GM12878 (cell line): ENCODE measurements at regions not wholly inside any gene's neighbourhood (a gene's known extent, or its start where the extent isn't known, plus 50 kb on each side); places are given as distances from the start of the nearest gene placed in this dataset.
A peak's percentile ranks its signal among the peaks of the same experiment; 100 is the strongest.

Experiments
- ATAC-seq: fragments of 200-7000 bp; cut with Tn5 transposase; 3 replicates; pipeline ENCODE4 v1.9.1; 2020; ENCODE audit warnings: mild to moderate bottlenecking, moderate library complexity
- BruUV-seq: library from RNA; stranded (reverse); fragments of 400-500 nt; replicated peaks from 2 replicates; lab custom pipeline; 2021; lab: Mats Ljungman, UMichigan
- CTCF ChIA-PET: fragments of 300-600 bp; sonication (Branson Sonifier 250); formaldehyde crosslinking; extraction: SDS; loops from one replicate; lab custom pipeline; 2021; ENCODE audit warnings: inconsistent platforms; lab: Yijun Ruan, JAX
- POLR2A ChIA-PET: fragments of 350-600 bp; formaldehyde crosslinking; extraction: SDS; loops from one replicate; lab custom pipeline; 2021; ENCODE audit warnings: inconsistent platforms; lab: Charles Lee
- RAD21 ChIA-PET: fragments of 300-600 bp; sonication (Branson Sonifier 250); formaldehyde crosslinking; loops from one replicate; lab custom pipeline; 2023; ENCODE audit warnings: antibody characterized with exemption; ENCODE audit not compliant: unreplicated experiment; lab: Charles Lee
- SMC1A ChIA-PET: fragments of 300-600 bp; sonication (Branson Sonifier 250); formaldehyde crosslinking; loops from one replicate; lab custom pipeline; 2023; ENCODE audit not compliant: unreplicated experiment, uncharacterized antibody; lab: Charles Lee
- DNase-seq: peaks from one replicate; pipeline ENCODE4 v3.0.0-alpha.2; 2011; ENCODE audit warnings: low read depth, low spot score
- FAIRE-seq: peaks from 3 replicates; lab custom pipeline; 2011; peaks lifted over from hg19 to GRCh38; lab: Jason Lieb, UNC
- H2AFZ ChIP-seq: 2 replicates; pipeline ENCODE4 v1.6.0; 2011; ENCODE audit warnings: low read depth, low read length, control low read depth; ENCODE audit not compliant: control insufficient read depth
- H3K27ac ChIP-seq: 2 replicates; pipeline ENCODE4 v1.5.1; 2011; ENCODE audit warnings: control low read depth; ENCODE audit not compliant: control insufficient read depth, insufficient read depth
- H3K27me3 ChIP-seq, 2 experiments: replicated peaks in 1 of 2; 2 replicates each; pipeline versions ENCODE4 v1.6.0 to v1.6.1; 2011; ENCODE audit warnings: low read length in 1 of 2; ENCODE audit not compliant: control insufficient read depth in 2 of 2, insufficient read depth in 2 of 2
- H3K36me3 ChIP-seq, 2 experiments: 2 replicates each; pipeline ENCODE4 v1.5.1; 2011; ENCODE audit warnings: low read length in 1 of 2; ENCODE audit not compliant: control insufficient read depth in 2 of 2, insufficient read depth in 2 of 2
- H3K4me1 ChIP-seq: 2 replicates; pipeline ENCODE4 v1.6.1; 2011; ENCODE audit warnings: mild to moderate bottlenecking, low read length, moderate library complexity, mixed read lengths; ENCODE audit not compliant: control insufficient read depth, insufficient read depth
- H3K4me2 ChIP-seq: 2 replicates; pipeline ENCODE4 v1.6.0; 2011; ENCODE audit warnings: control low read depth; ENCODE audit not compliant: control insufficient read depth, insufficient read depth
- H3K4me3 ChIP-seq: fragments of 200-600 bp; sonication (generic); 2 replicates; pipeline ENCODE4 v1.5.1; 2016
- H3K79me2 ChIP-seq: 2 replicates; pipeline ENCODE4 v1.6.0; 2011; ENCODE audit warnings: low read length; ENCODE audit not compliant: control insufficient read depth, insufficient read depth
- H3K9ac ChIP-seq: 2 replicates; pipeline ENCODE4 v1.8.0; 2011; ENCODE audit warnings: low read length, control low read depth, mixed read lengths; ENCODE audit not compliant: control insufficient read depth, insufficient read depth
- H3K9me3 ChIP-seq: replicated peaks from 3 replicates; pipeline ENCODE4 v1.5.1; 2011; ENCODE audit warnings: mild to moderate bottlenecking, low read length; ENCODE audit not compliant: control insufficient read depth, insufficient read depth
- H4K20me1 ChIP-seq: 2 replicates; pipeline ENCODE4 v1.6.0; 2011; ENCODE audit not compliant: control insufficient read depth, insufficient read depth
- BACH1 ChIP-seq: fragments of 450-650 bp; IDR thresholded peaks from 2 replicates; pipeline ENCODE4 v1.6.1; 2017; ENCODE audit warnings: mild to moderate bottlenecking, borderline replicate concordance
- BCLAF1 ChIP-seq: fragments of 450-650 bp; IDR thresholded peaks from 2 replicates; pipeline ENCODE4 v1.6.1; 2017; ENCODE audit warnings: antibody characterized with exemption, mild to moderate bottlenecking, moderate library complexity
- BRCA1 ChIP-seq: IDR thresholded peaks from 2 replicates; pipeline ENCODE4 v1.6.1; 2011; ENCODE audit warnings: low read depth, low read length, improper control_type of control experiment
- CBX5 ChIP-seq: sonication (generic); IDR thresholded peaks from 2 replicates; pipeline ENCODE4 v1.6.1; 2016; ENCODE audit warnings: low read depth, moderate library complexity, mild to moderate bottlenecking, inconsistent platforms
- EED ChIP-seq: sonication (generic); IDR thresholded peaks from 2 replicates; pipeline ENCODE4 v1.6.1; 2016; ENCODE audit warnings: antibody characterized with exemption, low read depth
- FOS ChIP-seq: IDR thresholded peaks from 3 replicates; pipeline ENCODE4 v1.6.1; 2011; ENCODE audit warnings: borderline replicate concordance; ENCODE audit not compliant: insufficient read length; ENCODE audit errors: extremely low read depth
- HCFC1 ChIP-seq: fragments of 150-350 bp; IDR thresholded peaks from 2 replicates; pipeline ENCODE4 v1.6.1; 2014; ENCODE audit warnings: low read length
- HDAC6 ChIP-seq: fragments of 200-600 bp; sonication (generic); IDR thresholded peaks from one replicate; pipeline ENCODE4 v1.8.0; 2017; ENCODE audit warnings: antibody characterized with exemption; ENCODE audit not compliant: unreplicated experiment
- KDM1A ChIP-seq: fragments of 200-600 bp; sonication (generic); IDR thresholded peaks from 2 replicates; pipeline ENCODE4 v1.6.1; 2016; ENCODE audit warnings: borderline replicate concordance
- MTA2 ChIP-seq: fragments of 450-650 bp; IDR thresholded peaks from 2 replicates; pipeline ENCODE4 v1.6.1; 2016; ENCODE audit warnings: low read depth, mild to moderate bottlenecking, moderate library complexity
- NBN ChIP-seq: fragments of 450-650 bp; IDR thresholded peaks from 2 replicates; pipeline ENCODE4 v1.6.1; 2016
- NFXL1 ChIP-seq: fragments of 450-650 bp; IDR thresholded peaks from 2 replicates; pipeline ENCODE4 v1.6.1; 2017; ENCODE audit warnings: antibody characterized with exemption, mild to moderate bottlenecking, borderline replicate concordance
- NKRF ChIP-seq: fragments of 450-650 bp; conservative IDR thresholded peaks from 2 replicates; pipeline ENCODE4 v1.6.1; 2017; ENCODE audit warnings: mild to moderate bottlenecking, moderate library complexity
- NR2C2 ChIP-seq: IDR thresholded peaks from 2 replicates; pipeline ENCODE4 v1.6.1; 2011; ENCODE audit warnings: borderline replicate concordance, low read depth; ENCODE audit not compliant: control insufficient read depth, insufficient read length
- NR2F1 ChIP-seq: fragments of 450-650 bp; conservative IDR thresholded peaks from 2 replicates; pipeline ENCODE4 v1.6.1; 2017; ENCODE audit warnings: mild to moderate bottlenecking
- POLR2AphosphoS2 ChIP-seq: IDR thresholded peaks from 2 replicates; pipeline ENCODE4 v1.6.1; 2011; ENCODE audit warnings: low read depth, mild to moderate bottlenecking, low read length, improper control_type of control experiment, moderate library complexity
- POLR2AphosphoS5 ChIP-seq: IDR thresholded peaks from 2 replicates; pipeline ENCODE4 v1.6.1; 2011; ENCODE audit warnings: mild to moderate bottlenecking, low read length, inconsistent platforms
- POU2F2 ChIP-seq: IDR thresholded peaks from 3 replicates; pipeline ENCODE4 v1.6.1; 2011; ENCODE audit warnings: low read depth, mild to moderate bottlenecking, low read length, borderline replicate concordance
- RAD21 ChIP-seq: IDR thresholded peaks from 2 replicates; pipeline ENCODE4 v1.6.1; 2011; ENCODE audit warnings: mild to moderate bottlenecking, low read depth, low read length, moderate library complexity; ENCODE audit not compliant: insufficient read depth
- RUNX3 ChIP-seq: IDR thresholded peaks from 2 replicates; pipeline ENCODE4 v1.6.1; 2012; ENCODE audit warnings: low read length, inconsistent platforms
- ZNF274 ChIP-seq: IDR thresholded peaks from one replicate; pipeline ENCODE4 v1.8.0; 2011; ENCODE audit not compliant: insufficient read length, insufficient read depth
- WGBS: methylation state at CpG from one replicate; pipeline ENCODE4 v1.1.6; 2016; ENCODE audit warnings: low lambda C conversion rate; ENCODE audit not compliant: insufficient replicate concordance, insufficient coverage; ENCODE audit errors: missing lambda C conversion rate; 5-methylcytosine and 5-hydroxymethylcytosine counted together
- in situ Hi-C: fragments of 300-500 bp; cut with MboI; formaldehyde crosslinking; loops from 9 replicates; pipeline ENCODE4 v1.14.3; 2018; ENCODE audit warnings: mixed read lengths
- intact Hi-C: fragments of 100-400 bp; cut with micrococcal nuclease; formaldehyde crosslinking; loops from one replicate; pipeline ENCODE4 v1.14.2; 2022; ENCODE audit not compliant: unreplicated experiment

- TF ChIP-seq BCLAF1 (no peak), RUNX3 (no peak), HDAC6 (no peak), NFXL1 (no peak), NR2C2 (no peak), CBX5 (no peak), BRCA1 (no peak), KDM1A (no peak), NR2F1 (no peak), MTA2 (no peak), ZNF274 (no peak), RAD21 (no peak)
Measured at GRCh38 chr13:73962284-73962683, 171.9 kb downstream of the KLF12 start (continued).

GRCh38 chr13:73961181-73961580 is 173.0 kb downstream of the KLF12 start:
- intact Hi-C loops: loop anchor here (10.0 kb wide), 1 partner anchor 174 kb away; the partner anchor contains the start of gene KLF12
- Histone ChIP-seq H3K4me2 (peak overlapping the region; percentile 34; the same call in 1 of the 2 replicates), H3K9ac (no peak overlapping the region), H2AFZ (no peak overlapping the region), H3K9me3 (no peaks in the 10 kb centered on the region), H3K27me3 (no peaks in the 10 kb centered on the region), H3K4me3 (no peak overlapping the region), H3K79me2 (peaks cover 3% of the 10 kb centered on the region; the same call in 1 of the 2 replicates), H4K20me1 (no peaks in the 10 kb centered on the region), H3K4me1 (0 out of 2 replicates have a peak, but pooled peaks cover 2% of the 10 kb centered on the region), H3K36me3 (no peaks in the 10 kb centered on the region), H3K27ac (peak overlapping the region; percentile 32)
- ATAC-seq (peak; percentile 21; the same call in 1 of the 3 replicates), FAIRE-seq (peak; percentile 69), DNase-seq (no peak)
- in situ Hi-C loops: no loop called here
- SMC1A ChIA-PET: interaction anchor here (1.2 kb wide), 2 partner anchors 12 to 63 kb away, joined by 3 to 4 read pairs; no protein-coding TSS in a partner anchor
- POLR2A ChIA-PET: interaction anchor here (0.6 kb wide), 1 partner anchor 18 kb away, joined by 3 read pairs; no protein-coding TSS in a partner anchor
- TF ChIP-seq NKRF (no peak), POLR2AphosphoS2 (no peak), POU2F2 (no peak), BACH1 (no peak), NBN (no peak), EED (no peak), POLR2AphosphoS5 (no peak), HCFC1 (no peak), RUNX3 (no peak), FOS (no peak)
- BruUV-seq: no TSS peak
- RAD21 ChIA-PET: no interaction called here
- WGBS: 24% methylated on average over 4 of the region's 4 CpGs
- CTCF ChIA-PET: no interaction called here
